ENCODE measurements at regions not wholly inside any gene's neighbourhood (a gene's known extent, or its start where the extent isn't known, plus 50 kb on each side); places are given as distances from the start of the nearest gene placed in this dataset.
"Not testable (repeated sequence)": the region's sequence is repeated elsewhere in the genome, so short reads cannot be mapped to it uniquely, and the experiment has no call there.

DNA sequence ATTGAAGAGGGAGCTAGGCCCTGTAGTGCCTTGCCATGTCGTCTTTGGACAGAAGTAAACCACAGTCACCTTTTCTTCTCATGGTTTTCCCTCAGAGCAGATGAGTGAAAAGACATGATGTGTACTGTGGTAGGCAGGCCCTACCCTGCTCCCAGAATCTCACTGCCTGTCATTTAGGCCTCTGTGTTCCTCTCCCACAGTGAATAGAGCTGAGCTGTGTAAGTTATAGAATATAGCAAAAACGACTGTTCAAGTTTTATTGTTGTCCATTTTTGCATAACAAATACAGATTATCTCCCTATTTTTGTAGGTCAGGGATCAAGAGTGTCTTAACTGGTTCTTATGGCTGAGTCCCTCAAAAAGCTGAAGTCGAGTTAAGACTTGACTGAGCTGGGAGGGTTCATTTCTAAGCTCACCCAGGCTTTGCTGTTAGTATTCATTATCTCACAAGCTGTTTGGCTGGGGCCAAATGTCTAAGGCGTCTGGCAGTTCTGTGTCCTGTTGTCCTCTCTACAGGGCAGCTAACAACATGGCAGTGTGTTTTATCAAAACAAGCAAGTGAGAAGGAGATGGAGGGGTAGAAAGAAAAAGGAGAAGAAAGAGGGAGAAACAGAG, 780.9 kb upstream of the POM121L12 start:
- no peak for DNase-seq
- intact Hi-C loops (cut with DNase I) = no loop called here

GRCh38 chr7:52253953-52254352, 781.5 kb upstream of the POM121L12 start:
- intact Hi-C loops (cut with DNase I) = no loop called here

DNA sequence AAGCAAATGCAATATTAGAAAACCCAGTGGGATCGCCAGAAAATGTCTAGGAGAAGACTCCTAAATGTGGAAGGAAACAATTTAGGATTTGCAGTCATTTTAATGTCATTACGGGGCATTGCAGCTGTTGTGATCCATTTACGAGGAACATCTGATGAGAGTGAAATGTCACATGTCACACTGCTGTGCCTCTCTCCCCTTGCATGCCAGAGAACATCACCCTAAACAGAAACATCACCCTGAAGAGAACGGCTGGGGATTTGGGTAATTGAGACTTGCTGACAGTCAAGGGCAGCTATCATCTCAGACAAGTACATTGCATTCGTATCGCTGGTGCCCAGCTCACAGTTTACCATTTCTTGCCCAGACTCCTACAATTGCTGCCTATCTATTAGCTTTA, 785.7 kb upstream of the POM121L12 start:
- DNase-seq = no peak
- intact Hi-C loops (cut with DNase I) = no loop called here

More at GRCh38 chr7:52253953-52254352, 781.5 kb upstream of the POM121L12 start:
- no peak for DNase-seq

DNA sequence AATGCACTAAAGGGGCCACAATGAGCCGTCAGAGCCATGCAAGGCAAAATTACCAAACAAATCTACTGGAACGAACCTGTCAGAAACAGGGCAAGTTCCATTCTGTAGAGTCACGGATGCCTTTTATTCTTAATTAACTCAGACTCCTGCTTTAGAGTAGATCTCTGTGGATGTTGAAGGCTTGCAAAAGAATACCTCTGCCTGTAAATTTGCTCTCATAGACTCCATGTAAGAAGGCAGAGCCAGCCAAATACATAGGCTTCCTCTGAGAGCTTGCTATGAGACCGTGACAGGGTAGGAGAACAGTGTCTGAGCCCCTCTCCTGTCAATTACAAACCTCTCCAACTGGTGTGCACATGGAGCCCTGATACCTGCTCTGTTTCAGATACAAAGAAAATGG, 787.9 kb upstream of the POM121L12 start:
- no peak for DNase-seq
- intact Hi-C loops (cut with DNase I) = no loop called here

- intact Hi-C loops (cut with DNase I) = no loop called here
- DNase-seq = no peak
These were observed 791.7 kb upstream of the POM121L12 start for GRCh38 chr7:52243685-52244084.

DNA sequence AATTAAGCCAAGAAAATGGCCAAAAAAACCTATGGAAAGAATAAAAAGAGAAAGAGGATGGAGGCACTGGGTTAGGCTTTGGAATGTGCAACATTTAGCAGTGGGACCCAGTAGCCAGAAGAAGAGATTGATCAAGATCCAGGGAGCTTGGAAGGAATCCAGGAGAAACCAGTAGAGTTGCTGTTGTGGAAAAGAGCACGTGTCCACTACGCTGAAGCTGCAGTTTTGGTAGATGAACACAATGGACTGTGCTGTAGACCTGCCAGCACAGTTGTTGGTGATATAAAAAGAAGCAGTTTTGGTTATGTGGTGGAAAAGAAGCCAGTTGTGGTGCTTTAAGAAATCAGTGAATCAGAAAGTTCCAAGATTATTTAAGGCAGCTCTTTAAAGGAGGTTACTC, 802.2 kb upstream of the POM121L12 start:
- DNase-seq = peak in 3 of 42 donors; percentile 7 to 18 (median 10)
- intact Hi-C loops (cut with DNase I) = no loop called here

DNA sequence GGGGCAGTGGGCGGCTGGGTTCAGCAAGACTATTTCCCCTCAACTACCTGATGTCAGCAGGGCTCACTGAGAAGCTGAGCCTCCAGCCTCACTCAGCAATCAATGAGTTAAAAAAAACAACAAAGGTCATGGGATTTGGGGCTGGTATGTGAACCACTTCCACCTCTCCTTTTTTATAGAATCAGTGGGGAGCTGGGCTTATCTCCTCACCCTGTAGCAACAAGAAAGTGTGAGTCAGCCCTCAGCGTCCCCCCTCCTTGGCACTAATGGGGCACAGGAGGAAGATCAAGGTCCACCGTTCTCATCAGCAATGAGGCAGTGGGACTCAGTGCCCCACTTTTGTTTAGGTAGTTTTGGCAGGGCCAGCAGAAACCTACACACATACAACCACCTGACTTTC, 823.5 kb upstream of the POM121L12 start:
- intact Hi-C loops (cut with DNase I) = no loop called here
- no peak for DNase-seq

- intact Hi-C loops (cut with DNase I) = no loop called here
- DNase-seq = no peak
These were observed 825.8 kb upstream of the POM121L12 start for GRCh38 chr7:52209614-52210013.

GRCh38 chr7:52197221-52197620, 838.2 kb upstream of the POM121L12 start:
- no peak for DNase-seq
- intact Hi-C loops (cut with DNase I) = no loop called here

DNA sequence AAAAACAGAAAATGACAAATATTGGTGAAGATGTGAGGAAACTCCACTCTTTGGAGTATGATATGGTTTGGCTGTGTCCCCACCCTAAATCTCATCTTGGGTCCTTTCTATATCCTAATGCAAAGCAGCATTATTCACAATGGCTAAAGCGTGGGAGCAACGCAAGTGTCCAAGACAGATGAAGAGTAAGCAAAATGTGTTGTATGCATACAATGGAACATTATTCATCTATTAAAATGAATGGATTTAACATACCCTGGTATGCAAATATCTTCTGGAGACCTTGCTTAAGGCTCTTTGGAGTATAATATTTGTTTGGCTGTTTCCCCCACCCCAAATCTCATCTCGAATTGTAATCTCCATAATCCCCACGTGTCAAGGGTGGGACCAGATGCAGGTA, 839.8 kb upstream of the POM121L12 start:
- no peak for DNase-seq
- intact Hi-C loops (cut with DNase I) = no loop called here

GRCh38 chr7:52189153-52189778, 846.2 kb upstream of the POM121L12 start:
- intact Hi-C loops (cut with DNase I) = no loop called here
- no peak for DNase-seq

- intact Hi-C loops (cut with DNase I) = no loop called here
- DNase-seq = no peak
These were observed 851.3 kb upstream of the POM121L12 start for GRCh38 chr7:52184006-52184703.

DNA sequence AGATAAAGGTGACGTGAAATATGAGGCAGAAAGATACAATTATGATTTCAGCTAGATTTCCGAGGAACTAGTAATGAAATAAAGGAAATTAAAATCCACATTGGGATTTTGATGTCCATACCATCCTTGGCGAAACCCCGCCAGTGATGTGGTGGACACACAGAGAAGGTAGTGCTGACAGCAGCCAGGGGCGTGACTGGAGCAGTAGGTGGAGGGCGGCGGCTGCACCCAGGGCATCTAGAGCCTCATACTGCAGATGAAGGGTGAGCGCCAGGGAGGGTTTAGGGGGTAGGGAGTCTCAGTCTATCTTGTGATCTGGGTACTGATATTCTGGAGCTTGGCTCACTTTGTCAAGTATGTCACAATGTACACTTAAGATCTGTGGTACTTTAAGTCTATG, 855.5 kb upstream of the POM121L12 start:
- no peak for DNase-seq
- intact Hi-C loops (cut with DNase I) = no loop called here

- intact Hi-C loops (cut with DNase I) = no loop called here
- DNase-seq = no peak
These were observed 851.5 kb upstream of the COBL start for GRCh38 chr7:52168085-52168484.

- no peak for DNase-seq
- intact Hi-C loops (cut with DNase I) = no loop called here
These were observed 846.7 kb upstream of the COBL start for GRCh38 chr7:52163311-52163710.

DNA sequence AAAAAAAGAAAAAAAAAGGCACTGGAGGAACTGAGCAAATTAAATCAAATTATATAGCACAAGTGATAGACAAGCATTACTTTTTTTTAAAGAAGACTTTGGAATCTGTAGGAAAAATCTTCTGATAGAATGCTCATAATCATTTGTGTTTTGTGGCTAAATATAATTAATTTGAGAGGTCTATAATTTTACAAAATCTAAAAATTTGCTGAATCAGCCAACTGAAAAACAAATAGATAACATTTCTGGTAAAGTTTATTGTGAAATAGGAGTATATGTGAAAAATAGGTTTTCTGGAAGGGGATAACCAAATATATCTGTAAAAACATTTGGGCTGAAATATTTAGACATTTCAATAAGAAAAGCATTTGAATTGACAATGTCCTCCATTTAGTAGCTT, 844.9 kb upstream of the COBL start:
- DNase-seq = no peak

DNA sequence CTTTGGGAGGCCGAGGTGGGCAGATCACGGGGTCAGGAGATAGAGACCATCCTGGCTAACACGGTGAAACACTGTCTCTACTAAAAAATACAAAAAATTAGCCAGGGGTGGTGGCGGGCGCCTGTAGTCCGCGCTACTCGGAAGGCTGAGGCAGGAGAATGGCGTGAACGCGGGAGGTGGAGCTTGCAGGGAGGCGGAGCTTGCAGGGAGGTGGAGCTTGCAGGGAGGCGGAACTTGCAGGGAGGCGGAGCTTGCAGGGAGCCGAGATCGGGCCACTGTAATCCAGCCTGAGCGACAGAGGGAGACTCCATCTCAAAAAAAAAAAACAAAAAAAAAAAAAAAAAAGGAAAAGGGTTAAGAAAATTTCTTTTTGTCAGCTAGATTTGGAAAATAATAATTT, 842.8 kb upstream of the COBL start:
- intact Hi-C loops (cut with DNase I); DNase-seq: not testable (repeated sequence)

More for the DNA sequence above, 844.9 kb upstream of the COBL start:
- intact Hi-C loops (cut with DNase I) = no loop called here

DNA sequence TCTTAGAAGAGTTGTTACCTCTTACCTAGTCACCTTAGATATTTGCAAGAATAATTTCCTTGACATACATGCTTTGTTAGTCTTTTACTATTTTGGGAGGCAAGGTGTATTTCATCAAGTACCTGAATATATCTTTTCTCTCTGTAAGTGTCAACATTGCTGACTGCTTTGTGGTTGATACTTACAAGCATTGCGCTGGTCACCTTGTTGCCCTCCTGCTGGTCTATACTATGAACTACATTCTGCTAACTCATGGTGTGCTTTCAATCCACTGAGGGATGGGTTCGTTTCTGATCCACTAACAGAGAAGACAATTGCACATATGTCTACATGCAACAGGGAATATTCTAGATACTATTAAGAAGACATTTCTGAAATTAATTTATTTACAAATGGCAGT, 837.8 kb upstream of the COBL start:
- intact Hi-C loops (cut with DNase I) = no loop called here

DNA sequence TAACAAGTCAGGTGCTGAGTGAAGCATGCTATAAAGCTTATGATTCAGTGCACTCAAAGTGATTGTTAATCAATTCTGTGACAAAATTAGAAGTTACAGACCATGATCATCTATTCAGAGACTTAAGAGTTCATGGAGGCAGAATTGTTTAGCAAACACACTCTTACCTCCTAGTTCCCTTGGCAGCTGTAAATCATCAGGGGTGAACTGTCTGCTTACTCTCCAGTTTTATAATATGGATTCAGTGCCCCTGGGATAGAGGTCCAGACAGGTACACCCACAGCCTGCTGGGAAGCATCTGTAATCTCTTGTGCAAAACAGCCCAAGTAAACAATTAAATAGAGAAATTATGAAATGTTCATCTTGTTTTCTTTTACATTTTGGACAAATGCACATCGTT, 835.0 kb upstream of the COBL start:
- intact Hi-C loops (cut with DNase I) = no loop called here
- DNase-seq = no peak

More for the DNA sequence above, 837.8 kb upstream of the COBL start:
- no peak for DNase-seq

- intact Hi-C loops (cut with DNase I) = no loop called here
- no peak for DNase-seq
These were observed 834.3 kb upstream of the COBL start for GRCh38 chr7:52150952-52151351.

Data from head of caudate nucleus (tissue), 42 donors.